HG02763 (cell line): ENCODE measurements at regions not wholly inside any gene's neighbourhood (a gene's known extent, or its start where the extent isn't known, plus 50 kb on each side); places are given as distances from the start of the nearest gene placed in this dataset.
"Not testable (repeated sequence)": the region's sequence is repeated elsewhere in the genome, so short reads cannot be mapped to it uniquely, and the experiment has no call there.

Experiments used
- ATAC-seq: cut with Tn5 transposase; IDR thresholded peaks from one replicate; pipeline ENCODE4 v1.9.1; 2021; ENCODE audit warnings: mild to moderate bottlenecking, moderate library complexity; ENCODE audit not compliant: unreplicated experiment

DNA sequence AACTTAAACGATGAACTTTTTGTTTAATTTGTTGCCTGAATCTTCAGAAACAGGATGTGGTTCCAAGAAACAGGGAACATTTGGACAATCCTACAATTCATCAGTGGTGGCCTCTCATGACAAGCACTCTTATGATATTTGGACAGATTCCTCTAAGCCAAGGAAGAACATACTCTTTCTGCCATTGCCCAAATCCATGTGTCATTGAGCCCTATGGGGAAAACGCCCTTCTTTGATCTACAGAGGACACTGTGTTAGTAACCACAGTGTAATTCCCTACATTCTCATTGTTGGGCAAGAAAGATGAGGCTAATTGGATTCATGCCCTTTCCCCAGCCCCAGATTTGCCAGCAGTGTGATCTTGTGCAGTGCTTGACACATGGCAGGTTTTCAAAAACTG, 167.7 kb upstream of the PTCH1 start:
- no peak for ATAC-seq

GRCh38 chr9:95680306-95680705, 163.5 kb upstream of the PTCH1 start:
- ATAC-seq = not testable (repeated sequence)

DNA sequence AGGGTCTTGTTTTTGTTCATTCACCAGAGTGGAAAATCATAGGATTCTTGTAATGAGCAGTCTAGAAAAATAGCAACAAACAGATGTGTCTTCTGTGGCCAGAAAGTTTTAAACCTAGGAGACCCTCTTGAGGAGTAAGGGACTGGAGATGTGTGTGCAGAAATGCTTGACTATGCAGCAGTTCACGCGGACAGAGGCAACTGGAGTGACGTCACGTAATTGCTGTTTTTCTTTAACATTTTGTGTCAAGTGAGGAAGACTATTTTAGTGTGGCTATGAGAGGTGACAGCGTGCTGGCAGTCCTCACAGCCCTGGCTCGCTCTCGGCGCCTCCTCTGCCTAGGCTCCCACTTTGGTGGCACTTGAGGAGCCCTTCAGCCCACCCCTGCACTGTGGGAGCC, 163.1 kb upstream of the PTCH1 start:
- no peak for ATAC-seq

DNA sequence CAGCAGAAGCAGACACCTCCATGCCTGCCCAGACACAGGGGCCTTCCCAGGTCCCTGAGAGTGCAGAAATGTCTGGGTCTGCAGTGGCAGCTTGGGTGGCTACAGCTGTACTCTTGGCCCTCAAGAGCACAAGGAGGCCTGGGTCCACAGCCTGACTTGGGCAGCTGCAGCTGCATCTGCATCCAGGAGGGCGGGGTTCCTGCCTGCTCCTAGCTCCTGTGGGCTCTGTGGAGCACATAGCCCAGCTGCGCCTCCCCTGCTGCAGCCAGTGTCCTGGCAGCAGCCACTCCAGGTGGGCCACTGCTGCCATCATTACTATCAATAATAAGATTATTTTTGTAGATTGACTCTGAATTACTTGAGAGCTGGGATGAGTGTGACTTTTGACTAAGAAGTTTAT, 162.0 kb upstream of the PTCH1 start:
- no peak for ATAC-seq

GRCh38 chr9:95670122-95670521, 153.4 kb upstream of the PTCH1 start:
- ATAC-seq = no peak

- no peak for ATAC-seq
Observed at GRCh38 chr9:95669253-95669652, 152.5 kb upstream of the PTCH1 start.

DNA sequence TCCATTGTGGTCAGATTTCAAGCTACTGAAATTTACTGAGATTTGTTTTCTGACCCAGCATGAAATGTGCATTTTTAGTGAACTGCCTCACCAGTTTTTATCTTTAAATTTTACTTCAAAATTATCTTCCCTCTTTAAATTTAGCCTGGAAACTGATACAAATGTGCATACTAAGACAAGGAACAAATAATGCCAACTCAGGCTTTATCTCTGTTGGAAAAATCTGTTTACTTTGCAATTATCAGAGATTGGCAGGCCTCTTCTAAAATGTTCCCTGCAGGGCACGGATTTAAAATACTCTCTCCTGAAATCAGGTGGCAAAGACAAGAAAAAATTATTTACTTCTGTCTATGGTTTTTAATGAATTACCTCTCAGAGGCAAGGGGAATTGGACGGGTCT, 151.0 kb upstream of the PTCH1 start:
- no peak for ATAC-seq

GRCh38 chr9:95666785-95667155, 150.0 kb upstream of the PTCH1 start:
- no peak for ATAC-seq

DNA sequence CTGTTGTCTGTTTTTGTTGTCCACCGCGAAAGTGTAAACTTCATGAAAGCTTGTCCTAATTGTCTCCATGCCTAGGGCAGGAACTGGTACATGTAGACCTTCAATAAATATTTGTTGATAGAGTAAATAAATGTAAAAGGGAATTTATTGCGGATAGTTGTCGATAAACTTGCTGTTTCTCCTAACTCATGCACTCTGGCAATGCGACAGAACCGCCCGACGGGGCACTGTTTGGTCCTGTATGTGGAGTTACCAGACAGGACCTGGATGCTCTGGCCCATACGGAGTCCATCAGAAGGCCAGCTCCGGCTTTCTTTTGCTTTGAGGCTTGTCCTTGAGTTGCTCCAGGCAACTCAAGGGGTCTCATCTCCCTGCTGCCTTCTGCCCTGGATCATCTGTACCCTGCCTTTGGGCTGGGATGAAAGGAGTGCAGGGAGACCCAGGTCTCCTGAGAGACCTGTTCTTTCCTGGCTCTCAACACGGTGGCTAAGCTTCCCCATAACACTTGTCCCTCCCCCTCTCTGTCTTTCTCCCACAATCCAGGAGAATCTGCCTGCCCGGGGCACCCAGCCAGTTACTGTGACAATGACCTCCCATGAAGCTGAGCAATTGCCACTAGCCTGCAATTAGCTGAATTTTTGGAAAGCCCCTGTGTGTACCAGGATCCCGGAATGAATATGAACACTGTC, 149.5 kb upstream of the PTCH1 start:
- no peak for ATAC-seq

GRCh38 chr9:95653246-95653645, 136.5 kb upstream of the PTCH1 start:
- ATAC-seq = no peak

GRCh38 chr9:95650720-95651119, 133.9 kb upstream of the PTCH1 start:
- no peak for ATAC-seq

DNA sequence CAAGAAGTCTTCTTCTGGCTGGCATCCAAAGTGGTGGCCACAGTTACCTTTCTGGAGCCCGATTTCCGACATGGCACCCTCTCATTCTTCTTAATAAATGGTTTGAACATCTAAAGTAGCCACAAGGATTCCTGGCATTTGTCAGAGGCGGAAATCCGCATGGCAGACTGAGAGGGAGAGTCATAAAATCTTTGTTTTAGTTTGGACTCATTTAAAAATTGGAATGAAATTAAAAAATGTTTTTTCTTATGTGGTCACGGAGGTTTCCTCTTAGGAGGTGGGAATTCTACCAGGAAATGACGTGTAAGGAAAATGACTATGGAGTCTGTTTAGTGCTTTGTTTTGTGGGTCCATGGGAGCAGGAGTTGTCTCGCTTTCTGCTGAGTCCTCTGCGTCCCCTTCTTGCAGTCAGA, 133.0 kb upstream of the PTCH1 start:
- ATAC-seq = no peak

GRCh38 chr9:95648225-95648624, 131.5 kb upstream of the PTCH1 start:
- ATAC-seq = no peak

- no peak for ATAC-seq
Observed at GRCh38 chr9:95645992-95646391, 129.2 kb upstream of the PTCH1 start.

GRCh38 chr9:95645579-95645978, 128.8 kb upstream of the PTCH1 start:
- ATAC-seq = no peak

DNA sequence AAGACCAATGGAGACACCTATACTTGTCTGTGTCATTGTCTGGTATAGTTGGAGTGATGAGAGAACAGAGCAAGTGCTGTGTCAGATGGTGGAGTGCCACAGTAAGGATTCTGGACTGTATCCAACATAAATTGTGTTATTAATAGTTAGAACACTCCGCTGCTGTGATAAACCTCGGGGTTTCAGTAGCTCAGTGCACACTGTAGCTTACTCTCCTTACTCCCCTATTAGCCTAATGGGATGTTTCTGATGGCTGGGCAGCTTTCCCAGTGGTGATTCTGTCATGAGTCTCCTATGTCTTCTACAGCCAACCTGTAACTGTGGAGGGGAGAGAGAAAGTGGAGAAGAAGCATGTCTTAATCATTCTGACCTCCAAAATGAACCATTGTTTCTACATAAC, 127.6 kb upstream of the PTCH1 start:
- no peak for ATAC-seq

GRCh38 chr9:95643619-95644018, 126.8 kb upstream of the PTCH1 start:
- no peak for ATAC-seq

DNA sequence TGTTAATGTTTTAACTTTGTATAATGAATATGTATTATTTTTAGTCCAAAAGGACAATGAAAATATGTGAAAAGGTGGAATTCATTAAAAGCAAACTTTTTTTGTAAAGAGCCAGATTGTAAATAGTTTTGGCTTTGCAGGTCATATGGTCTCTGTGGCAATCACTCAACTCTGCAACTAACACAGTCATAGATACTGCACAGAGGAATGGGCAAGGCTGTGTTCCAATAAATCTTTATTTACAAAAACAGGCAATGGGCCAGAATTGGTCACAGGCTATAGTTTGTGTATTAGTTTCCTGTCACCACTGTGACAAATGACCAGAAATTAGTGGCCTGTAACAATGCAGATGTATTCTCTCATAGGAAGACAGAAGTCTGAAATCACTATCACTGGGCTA, 125.4 kb upstream of the PTCH1 start:
- ATAC-seq = no peak

DNA sequence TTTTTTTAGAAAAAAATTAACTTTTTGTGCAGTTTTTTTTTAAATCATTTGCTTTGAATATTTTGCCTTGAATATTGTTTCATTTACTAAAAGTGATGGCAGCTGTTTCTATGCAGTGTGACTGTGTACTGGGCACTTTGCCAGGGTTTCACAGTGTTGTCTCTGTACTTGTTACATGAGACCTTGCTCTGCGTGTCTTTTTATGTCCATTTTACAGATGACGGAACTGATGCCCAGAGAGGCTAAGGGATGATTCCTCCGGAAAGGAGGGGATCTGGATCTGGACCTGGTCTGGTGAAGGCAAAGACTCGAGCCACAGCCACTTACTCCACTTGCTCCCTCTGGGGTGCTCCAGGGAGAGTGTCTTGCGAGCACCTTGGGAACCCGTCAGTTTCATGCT, 124.8 kb upstream of the PTCH1 start:
- no peak for ATAC-seq

DNA sequence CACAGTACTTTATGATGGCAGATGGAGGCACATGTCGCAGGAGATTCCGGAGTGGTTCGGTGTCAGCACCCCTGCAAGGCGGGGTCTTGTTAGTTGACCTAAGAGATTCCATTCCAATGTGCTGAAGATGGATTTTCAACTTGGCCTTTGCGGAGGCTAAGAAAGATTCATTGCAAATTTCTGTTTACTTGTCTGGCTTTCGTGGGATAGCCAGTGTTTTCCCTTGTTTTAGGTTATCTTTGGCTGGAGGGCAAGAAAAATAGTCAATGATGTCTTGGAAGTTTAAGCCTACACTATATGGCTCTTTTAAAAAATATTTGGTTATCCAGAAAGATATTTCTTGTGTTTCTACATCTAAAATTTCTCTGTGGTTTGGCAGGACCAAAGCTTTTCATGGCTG, 123.6 kb upstream of the PTCH1 start:
- no peak for ATAC-seq

DNA sequence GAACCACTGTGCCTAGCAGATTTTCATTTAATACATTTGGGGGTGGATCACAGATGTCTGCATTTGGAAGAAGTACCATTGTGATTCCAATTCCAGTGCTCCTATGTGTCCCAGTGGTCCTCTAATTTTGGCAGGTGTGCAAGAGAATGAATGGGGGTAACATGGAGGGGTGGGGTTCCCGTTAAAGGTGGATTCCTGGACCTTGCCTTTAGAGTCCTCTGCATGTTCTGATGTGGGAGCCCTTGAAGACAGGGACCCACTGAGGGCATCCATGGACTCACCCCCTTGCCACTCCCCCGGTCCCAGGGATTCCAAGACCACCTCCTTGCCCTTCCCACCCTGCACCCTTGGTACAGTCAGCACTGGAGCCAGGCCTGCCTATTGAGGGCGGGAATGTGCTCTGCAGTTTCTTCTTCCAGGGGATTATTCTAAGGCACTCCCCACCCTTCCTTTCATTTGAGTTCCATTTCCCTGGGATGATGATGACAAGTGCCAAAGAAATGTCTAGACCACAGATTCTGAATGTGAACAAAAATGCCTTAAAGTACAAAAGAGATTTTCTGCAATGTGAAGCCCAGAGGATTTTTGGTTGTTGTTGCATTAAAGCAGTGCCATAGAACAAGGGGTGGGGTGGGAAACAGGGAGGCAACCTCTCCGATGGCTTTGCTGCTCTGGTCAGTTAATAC, 119.4 kb upstream of the PTCH1 start:
- no peak for ATAC-seq

DNA sequence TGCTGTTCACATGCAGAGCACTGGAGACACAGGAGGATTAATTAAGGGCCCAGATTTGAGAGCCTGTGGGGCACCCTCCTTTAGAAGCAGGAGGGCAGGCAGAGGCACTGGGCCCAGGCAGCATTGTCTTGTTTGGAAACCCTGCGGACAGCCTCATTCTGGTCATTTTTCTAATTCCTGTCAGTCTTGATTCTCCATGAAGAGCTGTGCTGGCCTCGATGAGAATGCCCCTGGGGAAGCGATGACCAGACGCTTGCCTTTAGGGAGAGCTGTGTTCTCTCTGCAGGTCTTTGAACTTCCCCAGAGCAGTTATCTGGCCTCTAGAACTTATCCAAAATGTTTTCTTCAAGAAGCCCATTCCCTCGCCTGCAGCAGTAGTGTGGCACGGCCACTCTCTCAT, 117.8 kb upstream of the PTCH1 start:
- ATAC-seq = no peak

DNA sequence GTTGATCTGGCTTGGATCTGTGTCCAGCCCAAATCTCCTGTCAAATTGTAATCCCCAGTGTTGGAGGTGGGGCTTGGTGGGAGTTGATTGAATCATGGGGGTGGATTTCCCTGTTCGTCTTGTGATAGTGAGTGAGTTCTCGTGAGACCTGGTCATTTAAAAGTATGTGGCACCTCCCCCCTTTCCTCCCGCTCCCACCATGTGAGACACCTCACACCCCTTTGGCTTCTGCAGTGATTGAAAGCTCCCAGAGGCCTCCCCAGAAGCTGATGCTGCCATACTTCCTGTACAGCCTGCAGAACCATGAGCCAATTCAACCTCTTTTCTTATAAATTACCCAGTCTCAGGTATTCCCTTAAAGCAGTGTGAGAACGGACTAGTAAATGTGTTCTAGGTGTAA, 117.3 kb upstream of the PTCH1 start:
- no peak for ATAC-seq
